CD14-positive monocyte (primary cell): ENCODE measurements at regions not wholly inside any gene's neighbourhood (a gene's known extent, or its start where the extent isn't known, plus 50 kb on each side); places are given as distances from the start of the nearest gene placed in this dataset.

Source experiments
- DNase-seq, 3 donors: peaks; one replicate each; pipeline ENCODE4 v3.0.0-alpha.2; 2011 to 2022
- H2AFZ ChIP-seq: 2 replicates; pipeline ENCODE4 v1.6.0; 2012; ENCODE audit warnings: mild to moderate bottlenecking, low read depth, low read length, inconsistent platforms; ENCODE audit not compliant: insufficient read depth, poor library complexity, severe bottlenecking
- H3K27ac ChIP-seq, 2 donors: 1 replicate in 1 of 2; 2 replicates in 1 of 2; pipeline ENCODE4 v1.5.1; 2012 to 2013; ENCODE audit warnings: low read length in 2 of 2, control low read depth in 1 of 2, inconsistent platforms in 1 of 2, low read depth in 1 of 2, mild to moderate bottlenecking in 1 of 2
- H3K27me3 ChIP-seq, 2 donors: one replicate each; pipeline versions ENCODE4 v1.6.0 to v1.6.1; 2011 to 2013; ENCODE audit warnings: low read length in 2 of 2; ENCODE audit not compliant: control insufficient read depth in 2 of 2, insufficient read depth in 2 of 2
- H3K36me3 ChIP-seq, 2 donors: replicated peaks in 1 of 2; 1 replicate in 1 of 2; 2 replicates in 1 of 2; pipeline versions ENCODE4 v1.5.1 to v1.6.1; 2012 to 2013; ENCODE audit warnings: low read length in 2 of 2, control low read depth in 1 of 2, inconsistent platforms in 1 of 2, mild to moderate bottlenecking in 1 of 2; ENCODE audit not compliant: insufficient read depth in 2 of 2, control insufficient read depth in 1 of 2
- H3K4me1 ChIP-seq, 2 donors: 1 replicate in 1 of 2; 2 replicates in 1 of 2; pipeline versions ENCODE4 v1.5.1 to v1.6.1; 2012 to 2013; ENCODE audit warnings: low read length in 2 of 2, control low read depth in 1 of 2, inconsistent platforms in 1 of 2, mild to moderate bottlenecking in 1 of 2, moderate library complexity in 1 of 2; ENCODE audit not compliant: insufficient read depth in 2 of 2, control insufficient read depth in 1 of 2
- H3K4me2 ChIP-seq: replicated peaks from 2 replicates; pipeline ENCODE3; 2012; ENCODE audit warnings: low read length, moderate library complexity, mild to moderate bottlenecking; ENCODE audit not compliant: poor library complexity, severe bottlenecking; ENCODE audit errors: extremely low read depth
- H3K4me3 ChIP-seq, 3 experiments: fragments of 200-600 bp in 1 of 3; sonication (generic) in 1 of 3; replicated peaks in 1 of 3; 1 replicate in 2 of 3; 2 replicates in 1 of 3; pipeline ENCODE4 v1.5.1; 2011 to 2013; ENCODE audit warnings: low read length in 3 of 3, mild to moderate bottlenecking in 3 of 3, control low read depth in 2 of 3, low read depth in 2 of 3, inconsistent platforms in 1 of 3, moderate library complexity in 1 of 3
- H3K79me2 ChIP-seq: 2 replicates; pipeline ENCODE4 v1.6.0; 2012; ENCODE audit warnings: mild to moderate bottlenecking, control low read depth, inconsistent platforms, low read length, moderate library complexity; ENCODE audit not compliant: insufficient read depth
- H3K9ac ChIP-seq: 2 replicates; pipeline ENCODE4 v1.6.0; 2017; ENCODE audit warnings: low read length, mild to moderate bottlenecking; ENCODE audit not compliant: insufficient read depth, poor library complexity, severe bottlenecking
- H3K9me3 ChIP-seq, 2 donors: replicated peaks in 1 of 2; 1 replicate in 1 of 2; 2 replicates in 1 of 2; pipeline versions ENCODE4 v1.5.1 to v1.6.1; 2012 to 2013; ENCODE audit warnings: low read length in 2 of 2, control low read depth in 1 of 2; ENCODE audit not compliant: control insufficient read depth in 1 of 2, insufficient read depth in 1 of 2
- H4K20me1 ChIP-seq: 2 replicates; pipeline ENCODE4 v1.6.0; 2012; ENCODE audit warnings: mild to moderate bottlenecking, low read length, control low read depth, moderate library complexity; ENCODE audit not compliant: insufficient read depth
- H3K27ac Mint-ChIP-seq, 7 donors: one replicate each; pipeline ENCODE4 v1.8.0; 2020; ENCODE audit warnings: mild to moderate bottlenecking in 7 of 7, mixed read lengths in 7 of 7, moderate library complexity in 6 of 7, inconsistent platforms in 2 of 7
- H3K27me3 Mint-ChIP-seq, 3 donors: one replicate each; pipeline ENCODE4 v1.8.0; 2021 to 2022; ENCODE audit warnings: low read depth in 3 of 3, mild to moderate bottlenecking in 3 of 3, mixed read lengths in 3 of 3, moderate library complexity in 3 of 3, inconsistent platforms in 1 of 3
- H3K36me3 Mint-ChIP-seq, 2 donors: one replicate each; pipeline ENCODE4 v1.8.0; 2020; ENCODE audit warnings: mixed read lengths in 2 of 2, inconsistent platforms in 1 of 2, mild to moderate bottlenecking in 1 of 2
- H3K4me1 Mint-ChIP-seq: one replicate; pipeline ENCODE4 v1.8.0; 2020; ENCODE audit warnings: mild to moderate bottlenecking, mixed read lengths
- H3K4me3 Mint-ChIP-seq, 2 donors: one replicate each; pipeline ENCODE4 v1.8.0; 2020; ENCODE audit warnings: mild to moderate bottlenecking in 2 of 2, mixed read lengths in 2 of 2, moderate library complexity in 1 of 2
- H3K9me3 Mint-ChIP-seq, 7 donors: one replicate each; pipeline ENCODE4 v1.8.0; 2020 to 2022; ENCODE audit warnings: mixed read lengths in 7 of 7, mild to moderate bottlenecking in 6 of 7, moderate library complexity in 6 of 7, inconsistent platforms in 2 of 7
- CTCF ChIP-seq: fragments of 200-600 bp; IDR thresholded peaks from one replicate; pipeline ENCODE4 v1.8.0; 2022; ENCODE audit warnings: antibody characterized with exemption, mild to moderate bottlenecking
- WGBS: methylation state at CpG from one replicate; pipeline ENCODE4 v1.1.5; 2013; ENCODE audit warnings: missing lambda C conversion rate; ENCODE audit not compliant: insufficient coverage; 5-methylcytosine and 5-hydroxymethylcytosine counted together
- intact Hi-C, 2 donors: fragments of 100-400 bp; cut with micrococcal nuclease; formaldehyde crosslinking; loops; one replicate each; pipeline versions ENCODE4 v1.15.0 to v1.15.1; 2023

GRCh38 chr10:78504181-78504580 lies 470.5 kb downstream of the RPS24 start:
- Histone ChIP-seq H2AFZ (no peak overlapping the region), H3K4me2 (no peak overlapping the region), H3K4me1 (no peaks in the 10 kb centered on the region), H3K9ac (no peak overlapping the region), H4K20me1 (no peaks in the 10 kb centered on the region), H3K27me3 (no peaks in the 10 kb centered on the region), H3K79me2 (no peaks in the 10 kb centered on the region), H3K36me3 (no peaks in the 10 kb centered on the region), H3K4me3 (no peak overlapping the region), H3K27ac (no peak overlapping the region), H3K9me3 (no peaks in the 10 kb centered on the region)
- Mint-ChIP-seq H3K9me3 (peaks cover 0 to 3% (median 0%) of the 10 kb centered on the region in 7 donors), H3K27ac (no peak overlapping the region), H3K4me3 (no peak overlapping the region), H3K4me1 (no peaks in the 10 kb centered on the region), H3K27me3 (no peaks in the 10 kb centered on the region), H3K36me3 (no peaks in the 10 kb centered on the region)
- intact Hi-C loops, result no loop called here
- 100% methylated on average over 2 of the region's 3 CpGs for whole genome bisulfite sequencing
- DNase-seq, result no peak
- TF ChIP-seq CTCF, result no peak

- Histone ChIP-seq H3K9ac (no peak overlapping the region), H3K27ac (no peak overlapping the region), H3K9me3 (no peaks in the 10 kb centered on the region), H3K4me2 (no peak overlapping the region), H2AFZ (no peak overlapping the region), H4K20me1 (no peaks in the 10 kb centered on the region), H3K4me1 (no peaks in the 10 kb centered on the region), H3K36me3 (no peaks in the 10 kb centered on the region), H3K4me3 (no peak overlapping the region), H3K79me2 (no peaks in the 10 kb centered on the region), H3K27me3 (no peaks in the 10 kb centered on the region)
- Mint-ChIP-seq H3K9me3 (peaks cover 0 to 3% (median 0%) of the 10 kb centered on the region in 7 donors), H3K27ac (no peak overlapping the region), H3K36me3 (no peaks in the 10 kb centered on the region), H3K27me3 (no peaks in the 10 kb centered on the region), H3K4me1 (no peaks in the 10 kb centered on the region), H3K4me3 (no peak overlapping the region)
- no peak for TF ChIP-seq CTCF
- intact Hi-C loops, result no loop called here
- DNase-seq, result no peak
- WGBS, result 96% methylated on average over 3 of the region's 4 CpGs
Measured at GRCh38 chr10:78505657-78506056, 472.0 kb downstream of the RPS24 start.
